T-cell (primary cell): ENCODE measurements at regions not wholly inside any gene's neighbourhood (a gene's known extent, or its start where the extent isn't known, plus 50 kb on each side); places are given as distances from the start of the nearest gene placed in this dataset.
A peak's percentile ranks its signal among the peaks of the same experiment; 100 is the strongest.

ENCODE experiments used
- ATAC-seq, 4 experiments: fragments of 200-7000 bp in 3 of 4; fragments of 150-1000 bp in 1 of 4; cut with Tn5 transposase; replicated peaks in 1 of 4; 1 replicate in 3 of 4; 2 replicates in 1 of 4; pipeline ENCODE4 v1.10.0; 2021; ENCODE audit warnings: moderate library complexity in 3 of 4, mild to moderate bottlenecking in 2 of 4, moderate number of reproducible peaks in 1 of 4
- CTCF ChIA-PET, 2 donors: fragments of 300-600 bp; sonication (Branson Sonifier 250); formaldehyde crosslinking; loops; one replicate each; lab custom pipeline; 2022; ENCODE audit warnings: antibody characterized with exemption in 2 of 2; lab: Charles Lee
- POLR2A ChIA-PET, 2 donors: fragments of 300-600 bp; sonication (Branson Sonifier 250); formaldehyde crosslinking; loops; one replicate each; lab custom pipeline; 2022; ENCODE audit warnings: antibody characterized with exemption in 2 of 2; lab: Charles Lee
- DNase-seq, 35 experiments: peaks; one replicate each; pipeline versions ENCODE4 v3.0.0 to v3.0.0-alpha.2; 2013 to 2023
- H3K27ac ChIP-seq: one replicate; pipeline ENCODE4 v1.5.1; 2013; ENCODE audit warnings: low read length
- H3K27me3 ChIP-seq, 2 experiments: replicated peaks in 1 of 2; 1 replicate in 1 of 2; 2 replicates in 1 of 2; pipeline versions ENCODE4 v1.6.1 to v1.7.0; 2013; ENCODE audit warnings: low read length in 1 of 2, mixed read lengths in 1 of 2; ENCODE audit not compliant: control insufficient read depth in 2 of 2, insufficient read depth in 2 of 2; ENCODE audit errors: extremely low read depth in 1 of 2
- H3K36me3 ChIP-seq, 2 donors: 1 replicate in 1 of 2; 2 replicates in 1 of 2; pipeline versions ENCODE4 v1.6.1 to v1.7.0; 2013; ENCODE audit warnings: low read length in 1 of 2; ENCODE audit not compliant: control insufficient read depth in 2 of 2, insufficient read depth in 1 of 2; ENCODE audit errors: extremely low read depth in 1 of 2
- H3K4me1 ChIP-seq, 2 experiments: 1 replicate in 1 of 2; 2 replicates in 1 of 2; pipeline versions ENCODE4 v1.6.1 to v1.7.0; 2013; ENCODE audit warnings: low read length in 2 of 2, mixed read lengths in 1 of 2; ENCODE audit not compliant: insufficient read depth in 2 of 2, control insufficient read depth in 1 of 2; ENCODE audit errors: extremely low read depth in 1 of 2
- H3K4me3 ChIP-seq, 2 donors: 1 replicate in 1 of 2; 2 replicates in 1 of 2; pipeline versions ENCODE4 v1.5.1 to v1.7.0; 2013; ENCODE audit warnings: mild to moderate bottlenecking in 2 of 2, low read length in 1 of 2, moderate library complexity in 1 of 2; ENCODE audit not compliant: control insufficient read depth in 1 of 2; ENCODE audit errors: extremely low read depth in 1 of 2
- H3K9me3 ChIP-seq: 2 replicates; pipeline ENCODE4 v1.7.0; 2013
- H3K27ac Mint-ChIP-seq, 2 donors: one replicate each; pipeline ENCODE4 v1.8.0; 2020 to 2021; ENCODE audit warnings: mild to moderate bottlenecking in 2 of 2, mixed read lengths in 2 of 2
- H3K27me3 Mint-ChIP-seq, 2 donors: one replicate each; pipeline ENCODE4 v1.8.0; 2021 to 2022; ENCODE audit warnings: mixed read lengths in 2 of 2
- H3K36me3 Mint-ChIP-seq: one replicate; pipeline ENCODE4 v1.8.0; 2021; ENCODE audit warnings: mixed read lengths
- H3K4me1 Mint-ChIP-seq, 3 donors: one replicate each; pipeline ENCODE4 v1.8.0; 2020 to 2022; ENCODE audit warnings: mixed read lengths in 3 of 3, mild to moderate bottlenecking in 1 of 3
- H3K4me3 Mint-ChIP-seq, 3 donors: one replicate each; pipeline ENCODE4 v1.8.0; 2020 to 2022; ENCODE audit warnings: mild to moderate bottlenecking in 3 of 3, mixed read lengths in 3 of 3, moderate library complexity in 3 of 3
- H3K9me3 Mint-ChIP-seq, 3 donors: one replicate each; pipeline ENCODE4 v1.8.0; 2020 to 2022; ENCODE audit warnings: mixed read lengths in 3 of 3
- WGBS: methylation state at CpG from one replicate; pipeline ENCODE4 v1.1.5; 2013; ENCODE audit warnings: missing lambda C conversion rate; ENCODE audit not compliant: insufficient coverage; 5-methylcytosine and 5-hydroxymethylcytosine counted together

DNA sequence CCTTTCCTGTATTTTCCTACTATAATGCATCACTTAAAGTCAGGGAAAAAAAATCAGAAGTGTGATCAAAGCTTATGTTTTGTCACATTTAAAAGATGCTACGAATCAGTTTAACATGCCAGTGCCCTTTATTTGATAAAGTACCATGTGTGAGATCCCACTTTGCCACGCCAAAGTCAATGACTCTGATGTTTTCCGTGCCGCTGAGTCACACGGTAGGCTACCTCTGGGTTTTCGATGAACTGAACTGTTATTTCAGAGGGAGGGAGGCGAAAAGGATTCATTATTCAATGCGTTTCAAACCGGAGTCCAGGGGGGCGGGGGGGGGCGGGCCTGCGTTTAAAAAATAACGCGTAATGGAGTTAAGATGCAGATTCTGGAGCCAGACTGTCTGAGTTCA, 203.0 kb downstream of the ABHD5 start:
- Mint-ChIP-seq H3K36me3 (no peaks in the 10 kb centered on the region), H3K27me3 (peaks cover 53 to 63% of the 10 kb centered on the region in 2 donors), H3K9me3 (no peaks in the 10 kb centered on the region), H3K4me1 (peaks cover 7 to 12% (median 11%) of the 10 kb centered on the region in 3 donors), H3K27ac (no peak overlapping the region), H3K4me3 (peak overlapping the region; percentile 54 to 68 (median 63))
- Histone ChIP-seq H3K4me1 (peaks cover 0 to 9% of the 10 kb centered on the region in 2 experiments), H3K27ac (no peak overlapping the region), H3K27me3 (peaks cover 4 to 32% of the 10 kb centered on the region in 2 experiments), H3K36me3 (no peaks in the 10 kb centered on the region), H3K9me3 (no peaks in the 10 kb centered on the region), H3K4me3 (peak overlapping the region in 1 of 2 donors; percentile 84)
- ChIA-PET POLR2A (no interaction called here), CTCF (interaction anchor here in 1 of 2 donors (0.5 to 0.6 kb wide), 2 partner anchors 70 to 294 kb away, joined by 3 to 9 read pairs; no protein-coding TSS in a partner anchor)
- WGBS, result 18% methylated on average over 7 of the region's 14 CpGs
- DNase-seq, result no peak
- no peak for ATAC-seq

DNA sequence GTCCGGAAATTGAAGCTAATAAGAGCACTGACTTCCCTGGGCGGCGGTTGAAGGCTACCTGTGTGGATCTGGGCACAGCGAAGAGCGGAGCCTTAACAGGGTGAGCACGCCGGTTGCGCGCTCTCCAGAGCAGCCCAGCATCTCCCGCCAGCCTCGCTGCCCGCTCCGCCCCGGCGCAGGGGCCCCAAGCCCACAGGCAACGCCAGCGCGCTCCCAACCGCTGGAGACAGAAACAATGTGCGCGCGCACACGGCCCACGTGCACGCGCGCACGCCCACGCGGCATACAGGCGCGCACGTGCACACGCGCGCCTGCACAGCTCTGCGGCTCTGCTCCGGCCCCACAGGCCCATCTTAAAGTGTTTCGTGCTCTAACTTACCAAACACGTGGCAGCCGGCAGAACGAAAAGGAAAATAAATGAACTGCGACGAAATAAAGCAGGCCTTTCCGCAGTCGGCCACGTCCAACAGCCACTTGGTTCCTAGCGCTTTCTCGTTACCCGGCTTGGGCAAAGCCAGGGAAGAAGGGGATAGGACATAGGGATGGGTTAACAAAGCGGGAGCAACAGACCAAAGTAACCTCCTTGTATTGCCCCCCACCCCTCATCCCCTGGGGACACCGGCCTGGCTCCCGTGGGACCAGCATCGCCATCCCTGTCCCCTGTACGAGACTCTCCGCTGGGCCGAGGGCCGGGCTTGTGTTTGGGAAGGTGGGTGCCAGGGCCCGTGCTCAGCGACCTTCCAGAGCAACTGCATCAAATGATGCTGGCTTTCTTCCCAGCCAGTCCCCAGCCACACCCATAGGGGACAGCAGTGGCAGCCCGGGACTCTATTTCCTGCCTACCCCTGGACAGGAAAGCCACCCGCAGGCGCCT, 203.7 kb downstream of the ABHD5 start:
- H3K27me3 Mint-ChIP-seq, result peaks cover 55 to 68% of the 10 kb centered on the region in 2 donors
- Histone ChIP-seq H3K36me3 (no peaks in the 10 kb centered on the region), H3K27ac (no peak overlapping the region), H3K9me3 (no peaks in the 10 kb centered on the region), H3K4me3 (peak overlapping the region in 1 of 2 donors; percentile 84), H3K27me3 (peaks cover 4 to 33% of the 10 kb centered on the region in 2 experiments), H3K4me1 (peaks cover 0 to 9% of the 10 kb centered on the region in 2 experiments)
- DNase-seq, result peak in 1 of 35 experiments; percentile 6
- peaks cover 7 to 12% (median 11%) of the 10 kb centered on the region in 3 donors for H3K4me1 Mint-ChIP-seq
- CTCF ChIA-PET, result interaction anchor here in 1 of 2 donors (0.5 kb wide), 1 partner anchor 69 kb away, joined by 3 read pairs; no protein-coding TSS in a partner anchor
- peak in 2 of 4 experiments; percentile 30 to 42 for ATAC-seq
- 12% methylated on average over 53 of the region's 63 CpGs for WGBS
- no peaks in the 10 kb centered on the region for H3K36me3 Mint-ChIP-seq
- H3K27ac Mint-ChIP-seq, result no peak overlapping the region
- H3K9me3 Mint-ChIP-seq, result no peaks in the 10 kb centered on the region
- H3K4me3 Mint-ChIP-seq, result peak overlapping the region; percentile 54 to 68 (median 63)
- POLR2A ChIA-PET, result no interaction called here

DNA sequence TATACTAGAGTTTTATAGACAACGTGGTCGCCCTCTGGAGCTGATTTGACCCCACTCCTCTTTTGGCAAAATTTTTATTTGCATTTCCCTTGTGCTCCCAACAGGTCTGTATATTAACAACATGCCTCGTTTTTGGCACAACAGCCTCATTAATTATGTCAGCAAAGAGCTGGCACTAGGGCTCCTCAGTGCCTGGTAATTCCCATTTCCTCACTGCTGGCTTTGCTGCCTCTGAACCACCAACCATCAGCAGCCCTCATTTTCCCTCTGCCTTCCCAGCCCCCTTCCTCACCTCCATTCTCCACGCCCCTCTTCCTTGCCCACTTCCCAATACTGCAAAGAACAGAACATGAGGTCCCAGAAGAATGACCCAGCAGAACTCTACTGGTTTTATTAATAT, 204.8 kb downstream of the ABHD5 start:
- Histone ChIP-seq H3K4me1 (peaks cover 0 to 9% of the 10 kb centered on the region in 2 experiments), H3K4me3 (no peak overlapping the region), H3K27ac (no peak overlapping the region), H3K9me3 (no peaks in the 10 kb centered on the region), H3K27me3 (peaks cover 4 to 33% of the 10 kb centered on the region in 2 experiments), H3K36me3 (no peaks in the 10 kb centered on the region)
- CTCF ChIA-PET, result no interaction called here
- ATAC-seq, result no peak
- 63% methylated on average over 3 of the region's 4 CpGs for WGBS
- H3K9me3 Mint-ChIP-seq, result peaks cover 0 to 3% (median 0%) of the 10 kb centered on the region in 3 donors
- POLR2A ChIA-PET, result no interaction called here
- H3K36me3 Mint-ChIP-seq, result no peaks in the 10 kb centered on the region
- H3K4me1 Mint-ChIP-seq, result peaks cover 7 to 12% (median 11%) of the 10 kb centered on the region in 3 donors
- peak overlapping the region in 1 of 2 donors; percentile 12 for H3K27ac Mint-ChIP-seq
- DNase-seq, result no peak
- peaks cover 61 to 64% of the 10 kb centered on the region in 2 donors for H3K27me3 Mint-ChIP-seq
- H3K4me3 Mint-ChIP-seq, result peak overlapping the region in 1 of 3 donors; percentile 68

DNA sequence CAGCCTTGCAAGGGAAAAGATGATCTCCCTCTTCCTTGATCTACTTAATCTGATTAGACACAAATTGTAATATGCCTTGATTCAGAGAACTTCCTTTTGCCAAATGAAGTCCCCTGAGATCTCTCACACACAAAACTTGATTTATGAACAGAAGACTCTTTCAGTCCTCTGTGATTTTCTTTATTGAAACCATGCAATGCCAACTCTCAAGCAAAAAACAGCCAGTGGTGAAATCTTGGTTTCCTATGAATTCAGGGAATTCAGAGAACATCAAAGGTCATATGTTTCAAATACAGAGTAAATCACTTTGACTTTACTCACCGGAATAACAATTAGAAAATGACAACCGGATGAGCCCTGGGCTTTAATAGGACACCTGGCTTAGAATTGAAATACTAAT, 211.7 kb downstream of the ABHD5 start:
- no peak overlapping the region for H3K27ac ChIP-seq
- no peaks in the 10 kb centered on the region for H3K4me1 ChIP-seq
- ATAC-seq (no peak), DNase-seq (no peak)
- WGBS, result no CpG with 5 or more reads among the region's 2 CpGs
- ChIA-PET POLR2A (no interaction called here), CTCF (no interaction called here)
- Mint-ChIP-seq H3K27me3 (peaks cover 26 to 37% of the 10 kb centered on the region in 2 donors), H3K27ac (no peak overlapping the region), H3K4me3 (no peak overlapping the region), H3K36me3 (no peaks in the 10 kb centered on the region), H3K9me3 (peaks cover 0 to 3% (median 0%) of the 10 kb centered on the region in 3 donors), H3K4me1 (no peaks in the 10 kb centered on the region)
- peaks cover 2 to 17% of the 10 kb centered on the region in 2 experiments for H3K27me3 ChIP-seq
- no peaks in the 10 kb centered on the region for H3K9me3 ChIP-seq
- no peaks in the 10 kb centered on the region for H3K36me3 ChIP-seq
- H3K4me3 ChIP-seq, result no peak overlapping the region

DNA sequence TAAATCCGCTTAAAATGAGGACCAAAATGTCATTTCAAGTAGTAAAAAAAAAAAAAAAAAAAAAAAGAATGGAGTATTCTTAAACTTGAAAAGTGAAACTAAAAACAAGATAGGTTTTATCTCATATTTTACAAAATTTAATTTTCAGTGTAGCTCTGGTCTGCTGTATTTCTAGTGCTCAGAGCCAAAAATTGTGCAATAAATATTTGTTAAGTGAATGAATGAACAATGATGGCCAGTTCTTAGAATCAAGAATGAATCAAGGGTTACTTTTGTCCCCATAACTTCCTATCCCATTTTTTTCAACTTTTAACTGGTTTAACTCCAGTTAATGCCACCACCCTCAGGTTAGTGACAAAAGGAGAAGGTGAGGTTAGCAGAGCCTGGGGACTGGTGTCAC, 214.4 kb downstream of the ABHD5 start:
- Histone ChIP-seq H3K36me3 (no peaks in the 10 kb centered on the region), H3K4me3 (no peak overlapping the region), H3K27me3 (peaks cover 0 to 12% of the 10 kb centered on the region in 2 experiments), H3K9me3 (no peaks in the 10 kb centered on the region), H3K4me1 (no peaks in the 10 kb centered on the region), H3K27ac (no peak overlapping the region)
- no peak for DNase-seq
- peaks cover 10 to 17% of the 10 kb centered on the region in 2 donors for H3K27me3 Mint-ChIP-seq
- no CpG with 5 or more reads among the region's 1 CpG for WGBS
- H3K9me3 Mint-ChIP-seq, result peaks cover 0 to 3% (median 0%) of the 10 kb centered on the region in 3 donors
- POLR2A ChIA-PET, result no interaction called here
- ATAC-seq, result no peak
- H3K36me3 Mint-ChIP-seq, result no peaks in the 10 kb centered on the region
- no peaks in the 10 kb centered on the region for H3K4me1 Mint-ChIP-seq
- H3K4me3 Mint-ChIP-seq, result no peak overlapping the region
- CTCF ChIA-PET, result no interaction called here
- no peak overlapping the region for H3K27ac Mint-ChIP-seq

DNA sequence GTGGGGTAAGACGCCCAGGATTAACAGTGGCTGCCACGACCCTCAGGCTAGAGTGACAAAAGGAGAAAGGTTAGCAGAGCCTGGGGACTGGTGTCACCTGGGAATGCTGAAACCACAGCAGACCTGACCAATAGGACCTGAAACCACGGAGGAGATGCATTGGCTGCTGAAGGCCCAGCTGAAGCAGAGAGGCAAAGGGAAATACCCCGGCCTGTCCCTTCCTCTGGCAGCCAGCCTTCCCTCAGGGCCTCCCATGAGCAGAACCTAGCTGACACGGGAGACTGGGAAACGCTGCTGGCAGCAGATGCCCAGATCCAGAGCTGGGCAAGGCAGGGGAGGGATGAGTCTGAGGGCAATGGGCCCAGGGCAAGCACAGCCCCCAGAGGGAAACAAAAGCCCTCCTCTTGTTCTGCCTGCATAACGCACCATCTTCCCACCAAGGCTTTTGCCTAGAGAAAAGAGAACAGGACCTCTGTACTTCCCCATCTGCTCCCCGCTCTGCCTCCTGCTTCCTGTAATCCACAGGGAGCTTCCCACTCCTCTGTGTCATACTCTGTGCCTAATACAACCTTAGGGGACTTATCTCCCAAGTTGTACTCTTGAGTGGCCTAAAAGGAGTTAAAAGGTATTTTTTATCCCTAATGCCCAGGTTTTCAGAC, 216.2 kb downstream of the ABHD5 start:
- H3K4me3 Mint-ChIP-seq, result no peak overlapping the region
- ChIA-PET POLR2A (no interaction called here), CTCF (no interaction called here)
- no peaks in the 10 kb centered on the region for H3K4me1 Mint-ChIP-seq
- H3K4me1 ChIP-seq, result no peaks in the 10 kb centered on the region
- ATAC-seq, result no peak
- no peak for DNase-seq
- H3K4me3 ChIP-seq, result no peak overlapping the region
- no peaks in the 10 kb centered on the region for H3K36me3 Mint-ChIP-seq
- no peaks in the 10 kb centered on the region for H3K9me3 ChIP-seq
- no peaks in the 10 kb centered on the region for H3K9me3 Mint-ChIP-seq
- WGBS, result 78% methylated on average over 5 of the region's 8 CpGs
- H3K36me3 ChIP-seq, result no peaks in the 10 kb centered on the region
- H3K27me3 ChIP-seq, result peaks cover 0 to 12% of the 10 kb centered on the region in 2 experiments
- H3K27ac ChIP-seq, result no peak overlapping the region
- no peak overlapping the region for H3K27ac Mint-ChIP-seq
- H3K27me3 Mint-ChIP-seq, result peaks cover 7 to 17% of the 10 kb centered on the region in 2 donors
